SU-DHL-6 (cell line): ENCODE measurements at regions not wholly inside any gene's neighbourhood (a gene's known extent, or its start where the extent isn't known, plus 50 kb on each side); places are given as distances from the start of the nearest gene placed in this dataset.

ENCODE experiments used
- H2AFZ ChIP-seq: fragments of 200-600 bp; sonication (generic); 2 replicates; pipeline ENCODE4 v1.6.1; 2014; ENCODE audit warnings: low read depth, mild to moderate bottlenecking, moderate library complexity, mixed read lengths, antibody characterized with exemption, low read length; ENCODE audit not compliant: severe bottlenecking
- H3F3A ChIP-seq: fragments of 200-600 bp; shearing (Covaris generic); 2 replicates; pipeline ENCODE4 v1.6.0; 2016; ENCODE audit warnings: antibody characterized with exemption, mild to moderate bottlenecking; ENCODE audit not compliant: insufficient read depth
- H3K27ac ChIP-seq: fragments of 200-600 bp; sonication (generic); 2 replicates; pipeline ENCODE4 v1.5.1; 2016; ENCODE audit warnings: low read depth, mild to moderate bottlenecking, low read length, moderate library complexity, mixed read lengths
- H3K27me3 ChIP-seq: fragments of 200-600 bp; sonication (generic), shearing (Covaris generic); 2 replicates; pipeline ENCODE4 v1.6.0; 2014; ENCODE audit warnings: mild to moderate bottlenecking, low read length
- H3K36me3 ChIP-seq: fragments of 200-600 bp; sonication (generic); 2 replicates; pipeline ENCODE4 v1.6.1; 2014; ENCODE audit warnings: mild to moderate bottlenecking, low read length, mixed read lengths
- H3K4me2 ChIP-seq: fragments of 300-600, 200-600 bp; shearing (Covaris generic), sonication (generic); 2 replicates; pipeline ENCODE4 v1.6.0; 2014; ENCODE audit warnings: low read length, low read depth, mild to moderate bottlenecking; ENCODE audit not compliant: poor library complexity, severe bottlenecking
- H3K4me3 ChIP-seq: fragments of 200-600 bp; sonication (generic); 2 replicates; pipeline ENCODE4 v1.5.1; 2014; ENCODE audit warnings: antibody characterized with exemption, low read length, mild to moderate bottlenecking, mixed read lengths; ENCODE audit not compliant: insufficient read depth, poor library complexity, severe bottlenecking
- H3K79me2 ChIP-seq: fragments of 200-600 bp; sonication (generic); 2 replicates; pipeline ENCODE4 v1.6.1; 2014; ENCODE audit warnings: mild to moderate bottlenecking, low read length, moderate library complexity; ENCODE audit not compliant: insufficient read depth
- H3K9ac ChIP-seq: fragments of 200-600 bp; sonication (generic); 2 replicates; pipeline ENCODE4 v1.7.0; 2014; ENCODE audit warnings: mild to moderate bottlenecking, low read length
- H3K9me2 ChIP-seq: fragments of 200-600 bp; sonication (generic); replicated peaks from 2 replicates; pipeline ENCODE4 v1.6.1; 2014; ENCODE audit warnings: low read length; ENCODE audit not compliant: insufficient read depth
- H3K9me3 ChIP-seq: fragments of 200-600 bp; sonication (generic); 2 replicates; pipeline ENCODE4 v1.6.1; 2014; ENCODE audit warnings: low read length, mixed read lengths; ENCODE audit not compliant: insufficient read depth
- H4K20me1 ChIP-seq: fragments of 200-600 bp; sonication (generic); 2 replicates; pipeline ENCODE4 v1.6.1; 2014; ENCODE audit warnings: low read depth, mild to moderate bottlenecking, antibody characterized with exemption, low read length, moderate library complexity, mixed read lengths
- EZH2phosphoT487 ChIP-seq: fragments of 200-600 bp; sonication (generic), shearing (Covaris generic); conservative IDR thresholded peaks from 2 replicates; pipeline ENCODE4 v1.6.1; 2018; ENCODE audit warnings: mild to moderate bottlenecking, antibody characterized with exemption, low read length, moderate library complexity, mixed read lengths
- TF ChIP-seq, protein P1 (sequence below): fragments of 200-600 bp; sonication (generic); IDR thresholded peaks from one replicate; pipeline ENCODE4 v1.5.1; 2017; ENCODE audit warnings: antibody characterized with exemption, mild to moderate bottlenecking, low read length, moderate library complexity; ENCODE audit not compliant: insufficient read depth, poor library complexity, severe bottlenecking

DNA sequence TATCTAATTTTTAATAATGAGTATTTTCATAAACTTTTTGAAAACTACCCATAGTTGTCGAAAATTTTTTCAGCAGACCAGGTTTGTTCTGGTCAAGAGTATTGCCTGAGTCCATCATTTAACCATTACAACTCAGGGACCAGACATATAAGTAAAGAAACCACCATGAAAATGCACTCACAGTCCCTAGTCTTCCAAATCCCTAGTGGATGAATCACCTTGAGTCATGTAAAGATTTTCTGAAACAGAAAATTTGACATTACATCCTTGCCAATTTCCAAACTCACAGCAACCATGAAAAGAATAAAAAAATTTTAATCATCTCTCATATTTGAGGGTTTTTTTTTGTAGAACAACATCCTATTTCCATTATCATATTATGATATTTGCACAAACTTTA lies 1337.5 kb upstream of the CDH8 start:
- Histone ChIP-seq H4K20me1 (no peaks in the 10 kb centered on the region), H3K27me3 (no peaks in the 10 kb centered on the region), H3K9ac (no peak overlapping the region), H3K4me2 (no peak overlapping the region), H3F3A (no peaks in the 10 kb centered on the region), H3K27ac (no peak overlapping the region), H3K36me3 (no peaks in the 10 kb centered on the region), H3K9me3 (no peaks in the 10 kb centered on the region), H3K4me3 (no peak overlapping the region), H2AFZ (no peak overlapping the region), H3K79me2 (no peaks in the 10 kb centered on the region), H3K9me2 (no peaks in the 10 kb centered on the region)
- TF ChIP-seq, protein P1, sequence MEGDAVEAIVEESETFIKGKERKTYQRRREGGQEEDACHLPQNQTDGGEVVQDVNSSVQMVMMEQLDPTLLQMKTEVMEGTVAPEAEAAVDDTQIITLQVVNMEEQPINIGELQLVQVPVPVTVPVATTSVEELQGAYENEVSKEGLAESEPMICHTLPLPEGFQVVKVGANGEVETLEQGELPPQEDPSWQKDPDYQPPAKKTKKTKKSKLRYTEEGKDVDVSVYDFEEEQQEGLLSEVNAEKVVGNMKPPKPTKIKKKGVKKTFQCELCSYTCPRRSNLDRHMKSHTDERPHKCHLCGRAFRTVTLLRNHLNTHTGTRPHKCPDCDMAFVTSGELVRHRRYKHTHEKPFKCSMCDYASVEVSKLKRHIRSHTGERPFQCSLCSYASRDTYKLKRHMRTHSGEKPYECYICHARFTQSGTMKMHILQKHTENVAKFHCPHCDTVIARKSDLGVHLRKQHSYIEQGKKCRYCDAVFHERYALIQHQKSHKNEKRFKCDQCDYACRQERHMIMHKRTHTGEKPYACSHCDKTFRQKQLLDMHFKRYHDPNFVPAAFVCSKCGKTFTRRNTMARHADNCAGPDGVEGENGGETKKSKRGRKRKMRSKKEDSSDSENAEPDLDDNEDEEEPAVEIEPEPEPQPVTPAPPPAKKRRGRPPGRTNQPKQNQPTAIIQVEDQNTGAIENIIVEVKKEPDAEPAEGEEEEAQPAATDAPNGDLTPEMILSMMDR, result no peak
- TF ChIP-seq EZH2phosphoT487, result no peak

DNA sequence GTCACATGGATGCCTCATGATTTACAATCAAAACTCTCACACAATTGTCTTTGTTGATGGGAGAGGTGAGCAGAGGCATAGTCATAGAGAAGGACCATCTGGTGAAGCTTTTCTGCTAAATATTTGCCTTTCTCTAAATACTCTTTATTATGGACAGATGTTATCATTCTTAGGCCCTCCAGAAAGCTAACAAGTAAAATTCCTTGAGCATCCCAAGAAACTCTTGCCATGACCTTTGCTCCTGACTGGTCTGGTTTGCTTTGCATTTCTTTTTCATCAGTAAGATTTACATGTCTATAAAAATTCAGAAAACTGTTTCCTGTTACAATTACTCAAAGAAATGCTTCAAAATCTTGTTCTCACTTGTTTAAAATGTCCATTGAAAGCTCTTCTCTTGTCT lies 1336.6 kb upstream of the CDH8 start:
- Histone ChIP-seq H3K79me2 (no peaks in the 10 kb centered on the region), H3K27me3 (no peaks in the 10 kb centered on the region), H3K9me3 (no peaks in the 10 kb centered on the region), H3K9me2 (no peaks in the 10 kb centered on the region), H3K9ac (no peak overlapping the region), H3K4me2 (no peak overlapping the region), H3K4me3 (no peak overlapping the region), H2AFZ (no peak overlapping the region), H4K20me1 (no peaks in the 10 kb centered on the region), H3K36me3 (no peaks in the 10 kb centered on the region), H3K27ac (no peak overlapping the region), H3F3A (no peaks in the 10 kb centered on the region)
- no peak for TF ChIP-seq EZH2phosphoT487
- TF ChIP-seq, protein P1, result no peak

DNA sequence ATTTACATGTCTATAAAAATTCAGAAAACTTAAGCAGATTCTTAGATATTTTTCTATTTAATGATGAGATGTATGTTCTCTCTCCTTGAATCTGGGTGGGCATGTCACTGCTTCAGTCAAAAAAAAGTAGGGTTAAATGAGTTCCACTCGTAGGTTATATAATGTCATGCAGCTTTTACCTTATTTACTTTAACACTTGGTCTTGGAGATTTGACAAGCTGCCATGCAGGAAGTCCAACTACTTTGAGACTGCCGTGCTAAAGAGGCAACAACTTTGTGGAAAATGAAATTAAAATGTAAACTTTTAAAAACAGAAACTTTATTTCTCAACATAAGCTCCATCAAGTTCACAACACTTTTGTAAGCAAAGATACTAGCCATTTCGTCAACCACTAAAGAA lies 1336.0 kb upstream of the CDH8 start:
- H4K20me1 ChIP-seq, result no peaks in the 10 kb centered on the region
- no peaks in the 10 kb centered on the region for H3K36me3 ChIP-seq
- no peaks in the 10 kb centered on the region for H3K9me2 ChIP-seq
- H3F3A ChIP-seq, result no peaks in the 10 kb centered on the region
- H3K4me2 ChIP-seq, result no peak overlapping the region
- no peak overlapping the region for H3K4me3 ChIP-seq
- no peak overlapping the region for H3K9ac ChIP-seq
- no peaks in the 10 kb centered on the region for H3K9me3 ChIP-seq
- no peak overlapping the region for H3K27ac ChIP-seq
- TF ChIP-seq EZH2phosphoT487, result no peak
- TF ChIP-seq, protein P1, result no peak
- no peaks in the 10 kb centered on the region for H3K27me3 ChIP-seq
- no peaks in the 10 kb centered on the region for H3K79me2 ChIP-seq
- no peak overlapping the region for H2AFZ ChIP-seq
